Body of pancreas (tissue), 4 donors: ENCODE measurements at regions not wholly inside any gene's neighbourhood (a gene's known extent, or its start where the extent isn't known, plus 50 kb on each side); places are given as distances from the start of the nearest gene placed in this dataset.

Source experiments
- ATAC-seq: fragments of 150-250 bp; one replicate; pipeline ENCODE4 v1.9.1; 2016
- DNase-seq, 4 donors: peaks; one replicate each; pipeline ENCODE4 v3.0.0-alpha.2; 2019
- H3K27ac ChIP-seq, 4 donors: fragments of 200-600 bp; sonication (generic); 1 replicate in 3 of 4; 2 replicates in 1 of 4; pipeline versions ENCODE4 v1.5.1 to v1.6.1; 2016 to 2019; ENCODE audit warnings: mild to moderate bottlenecking in 1 of 4, mixed read lengths in 1 of 4, moderate library complexity in 1 of 4
- H3K27me3 ChIP-seq, 2 donors: fragments of 200-600 bp; sonication (generic); one replicate each; pipeline ENCODE4 v1.6.0; 2016; ENCODE audit warnings: mild to moderate bottlenecking in 1 of 2
- H3K36me3 ChIP-seq, 2 donors: fragments of 200-600 bp; sonication (generic); replicated peaks in 1 of 2; 2 replicates each; pipeline ENCODE4 v1.5.1; 2016; ENCODE audit warnings: low read depth in 2 of 2; ENCODE audit not compliant: insufficient read depth in 1 of 2
- H3K4me1 ChIP-seq: fragments of 200-600 bp; sonication (generic); one replicate; pipeline ENCODE4 v1.6.0; 2016
- H3K4me3 ChIP-seq, 2 donors: fragments of 200-600 bp; sonication (generic); 1 replicate in 1 of 2; 2 replicates in 1 of 2; pipeline ENCODE4 v1.5.1; 2016 to 2019
- H3K9me3 ChIP-seq, 3 donors: fragments of 200-600 bp; sonication (generic); 1 replicate in 2 of 3; 2 replicates in 1 of 3; pipeline ENCODE4 v1.5.1; 2016
- POLR2A ChIP-seq, 3 donors: fragments of 450-650 bp; IDR thresholded peaks; one replicate each; pipeline ENCODE4 v1.6.1; 2016; ENCODE audit warnings: antibody characterized with exemption in 3 of 3, mild to moderate bottlenecking in 2 of 3
- whole genome bisulfite sequencing, 2 donors: methylation state at CpG; one replicate each; pipeline ENCODE4 v1.1.5; 2017; 5-methylcytosine and 5-hydroxymethylcytosine counted together
- intact Hi-C: fragments of 100-400 bp; cut with DNase I; formaldehyde crosslinking; loops from one replicate; pipeline ENCODE4 v1.15.1; 2023
- TF ChIP-seq, protein P1 (sequence below), 7 experiments: fragments of 450-650 bp in 4 of 7; fragments of 200-600 bp in 3 of 7; sonication (generic) in 3 of 7; IDR thresholded peaks; one replicate each; pipeline ENCODE4 v1.5.1; 2016 to 2019; ENCODE audit warnings: antibody characterized with exemption in 7 of 7

DNA sequence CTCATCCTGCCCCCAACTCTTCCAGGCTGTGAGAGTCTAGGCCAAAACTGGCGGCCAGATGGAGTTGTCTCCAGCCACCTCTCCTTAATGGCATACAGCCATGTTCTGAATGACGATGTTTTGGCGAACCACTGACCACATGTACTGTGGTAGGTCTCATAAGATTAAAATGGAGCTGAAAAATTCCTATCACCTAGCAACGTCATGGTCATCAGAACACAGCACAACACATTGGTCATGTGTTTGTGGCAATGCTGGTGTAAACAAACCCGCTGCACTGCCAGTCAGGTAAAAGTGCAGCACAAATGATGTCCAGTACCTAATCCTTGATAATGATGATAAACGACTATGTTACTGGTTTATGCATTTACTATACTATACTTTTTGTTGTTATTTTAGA lies 290.0 kb upstream of the MKI67 start:
- Histone ChIP-seq H3K27ac (no peak overlapping the region), H3K4me1 (no peaks in the 10 kb centered on the region), H3K4me3 (no peak overlapping the region), H3K36me3 (no peaks in the 10 kb centered on the region), H3K9me3 (no peaks in the 10 kb centered on the region), H3K27me3 (no peaks in the 10 kb centered on the region)
- no peak for DNase-seq
- 75 to 79% methylated on average over 6 of the region's 6 CpGs for WGBS, 2 donors
- TF ChIP-seq POLR2A (IDR thresholded peaks at IDR 0.05) = no peak
- TF ChIP-seq, protein P1, sequence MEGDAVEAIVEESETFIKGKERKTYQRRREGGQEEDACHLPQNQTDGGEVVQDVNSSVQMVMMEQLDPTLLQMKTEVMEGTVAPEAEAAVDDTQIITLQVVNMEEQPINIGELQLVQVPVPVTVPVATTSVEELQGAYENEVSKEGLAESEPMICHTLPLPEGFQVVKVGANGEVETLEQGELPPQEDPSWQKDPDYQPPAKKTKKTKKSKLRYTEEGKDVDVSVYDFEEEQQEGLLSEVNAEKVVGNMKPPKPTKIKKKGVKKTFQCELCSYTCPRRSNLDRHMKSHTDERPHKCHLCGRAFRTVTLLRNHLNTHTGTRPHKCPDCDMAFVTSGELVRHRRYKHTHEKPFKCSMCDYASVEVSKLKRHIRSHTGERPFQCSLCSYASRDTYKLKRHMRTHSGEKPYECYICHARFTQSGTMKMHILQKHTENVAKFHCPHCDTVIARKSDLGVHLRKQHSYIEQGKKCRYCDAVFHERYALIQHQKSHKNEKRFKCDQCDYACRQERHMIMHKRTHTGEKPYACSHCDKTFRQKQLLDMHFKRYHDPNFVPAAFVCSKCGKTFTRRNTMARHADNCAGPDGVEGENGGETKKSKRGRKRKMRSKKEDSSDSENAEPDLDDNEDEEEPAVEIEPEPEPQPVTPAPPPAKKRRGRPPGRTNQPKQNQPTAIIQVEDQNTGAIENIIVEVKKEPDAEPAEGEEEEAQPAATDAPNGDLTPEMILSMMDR (IDR thresholded peaks at IDR 0.05) = no peak
- intact Hi-C loops = no loop called here
- ATAC-seq = no peak

DNA sequence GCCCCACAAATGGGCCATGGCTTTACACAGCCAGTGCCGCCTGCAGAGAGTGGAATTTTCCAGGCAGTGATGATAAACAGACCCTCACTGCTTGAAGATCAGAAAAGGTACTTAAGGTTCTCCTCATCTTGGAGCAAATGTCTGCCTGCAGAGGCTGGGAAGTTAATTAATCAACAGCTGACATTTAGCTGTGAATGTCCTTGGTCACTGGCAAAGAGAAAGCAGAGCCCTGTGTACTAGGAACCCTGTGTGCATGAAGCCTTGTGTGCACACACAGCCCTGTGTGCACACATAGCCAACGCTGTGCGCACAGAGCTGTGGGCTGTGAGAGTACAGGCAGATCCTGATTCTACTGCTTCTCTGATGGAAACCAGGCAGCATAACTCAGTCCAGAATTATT lies 291.6 kb upstream of the MKI67 start:
- Histone ChIP-seq H3K4me1 (no peaks in the 10 kb centered on the region), H3K27ac (no peak overlapping the region), H3K9me3 (no peaks in the 10 kb centered on the region), H3K27me3 (no peaks in the 10 kb centered on the region), H3K4me3 (no peak overlapping the region), H3K36me3 (no peaks in the 10 kb centered on the region)
- intact Hi-C loops = no loop called here
- no peak for ATAC-seq
- TF ChIP-seq, protein P1 (IDR thresholded peaks at IDR 0.05) = no peak
- TF ChIP-seq POLR2A (IDR thresholded peaks at IDR 0.05) = no peak
- WGBS, 2 donors = 75 to 83% methylated on average over 2 to 3 of the region's 3 CpGs
- no peak for DNase-seq

- Histone ChIP-seq H3K4me1 (no peaks in the 10 kb centered on the region), H3K4me3 (no peak overlapping the region), H3K27ac (no peak overlapping the region), H3K27me3 (no peaks in the 10 kb centered on the region), H3K9me3 (no peaks in the 10 kb centered on the region), H3K36me3 (no peaks in the 10 kb centered on the region)
- ATAC-seq (no peak), DNase-seq (no peak)
- 54 to 61% methylated on average over 5 of the region's 5 CpGs for WGBS, 2 donors
- intact Hi-C loops = no loop called here
- no peak for TF ChIP-seq POLR2A (IDR thresholded peaks at IDR 0.05)
- TF ChIP-seq, protein P1 (IDR thresholded peaks at IDR 0.05) = no peak
These were observed 292.6 kb upstream of the MKI67 start for GRCh38 chr10:128418819-128419218.

GRCh38 chr10:128419466-128420019 lies 293.3 kb upstream of the MKI67 start:
- Histone ChIP-seq H3K9me3 (no peaks in the 10 kb centered on the region), H3K4me3 (no peak overlapping the region), H3K36me3 (no peaks in the 10 kb centered on the region), H3K27ac (no peak overlapping the region), H3K27me3 (no peaks in the 10 kb centered on the region), H3K4me1 (no peaks in the 10 kb centered on the region)
- no peak for TF ChIP-seq POLR2A (IDR thresholded peaks at IDR 0.05)
- TF ChIP-seq, protein P1 (IDR thresholded peaks at IDR 0.05) = no peak
- DNase-seq = no peak
- intact Hi-C loops = no loop called here
- no peak for ATAC-seq
- 81 to 83% methylated on average over 4 of the region's 4 CpGs for WGBS, 2 donors

DNA sequence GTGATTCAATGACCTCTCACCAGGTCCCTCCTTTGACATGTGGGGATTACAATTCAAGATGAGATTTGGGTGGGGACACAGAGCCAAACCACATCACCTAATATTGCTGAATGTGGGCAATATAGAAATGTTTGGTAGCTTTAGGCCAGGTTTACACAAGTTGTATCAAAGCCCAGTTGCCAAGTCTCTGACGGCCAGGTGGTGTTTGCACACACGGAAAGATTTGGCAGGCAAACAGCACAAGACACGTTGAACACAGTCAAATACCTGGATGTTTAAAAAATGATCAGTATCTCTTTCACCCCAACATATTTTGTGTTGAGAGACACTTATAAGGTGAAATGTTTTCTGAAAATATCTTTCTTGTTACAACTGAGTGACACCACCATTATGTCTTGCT lies 294.4 kb upstream of the MKI67 start:
- TF ChIP-seq, protein P1 (IDR thresholded peaks at IDR 0.05) = no peak
- TF ChIP-seq POLR2A (IDR thresholded peaks at IDR 0.05) = no peak
- WGBS, 2 donors = 23 to 25% methylated on average over 3 of the region's 3 CpGs
- Histone ChIP-seq H3K9me3 (no peaks in the 10 kb centered on the region), H3K36me3 (no peaks in the 10 kb centered on the region), H3K4me1 (no peaks in the 10 kb centered on the region), H3K27me3 (no peaks in the 10 kb centered on the region), H3K27ac (no peak overlapping the region), H3K4me3 (no peak overlapping the region)
- ATAC-seq = no peak
- peak in 1 of 4 donors; percentile 10 for DNase-seq
- intact Hi-C loops = no loop called here
